ENCODE measurements at regions not wholly inside any gene's neighbourhood (a gene's known extent, or its start where the extent isn't known, plus 50 kb on each side); places are given as distances from the start of the nearest gene placed in this dataset.

DNA sequence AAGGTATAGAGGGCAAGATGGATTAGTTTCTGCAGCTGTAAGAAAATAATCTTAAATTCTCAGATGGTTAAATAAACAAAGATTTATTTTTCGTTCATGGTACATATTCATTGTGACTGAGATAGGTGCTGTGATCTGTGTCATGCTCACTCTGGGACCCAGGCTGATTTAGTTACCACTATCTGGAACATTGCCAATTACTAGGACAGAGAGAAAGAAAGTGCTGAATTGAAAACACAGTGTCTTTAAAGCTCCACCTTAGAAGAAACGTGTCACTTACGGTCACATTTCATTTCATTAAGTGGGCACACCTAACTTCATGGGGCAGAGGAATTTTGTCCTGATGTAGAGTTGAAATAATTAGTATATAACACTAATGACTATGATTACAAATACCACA is 430.0 kb downstream of the CCDC91 start:
- TF ChIP-seq, protein P1, sequence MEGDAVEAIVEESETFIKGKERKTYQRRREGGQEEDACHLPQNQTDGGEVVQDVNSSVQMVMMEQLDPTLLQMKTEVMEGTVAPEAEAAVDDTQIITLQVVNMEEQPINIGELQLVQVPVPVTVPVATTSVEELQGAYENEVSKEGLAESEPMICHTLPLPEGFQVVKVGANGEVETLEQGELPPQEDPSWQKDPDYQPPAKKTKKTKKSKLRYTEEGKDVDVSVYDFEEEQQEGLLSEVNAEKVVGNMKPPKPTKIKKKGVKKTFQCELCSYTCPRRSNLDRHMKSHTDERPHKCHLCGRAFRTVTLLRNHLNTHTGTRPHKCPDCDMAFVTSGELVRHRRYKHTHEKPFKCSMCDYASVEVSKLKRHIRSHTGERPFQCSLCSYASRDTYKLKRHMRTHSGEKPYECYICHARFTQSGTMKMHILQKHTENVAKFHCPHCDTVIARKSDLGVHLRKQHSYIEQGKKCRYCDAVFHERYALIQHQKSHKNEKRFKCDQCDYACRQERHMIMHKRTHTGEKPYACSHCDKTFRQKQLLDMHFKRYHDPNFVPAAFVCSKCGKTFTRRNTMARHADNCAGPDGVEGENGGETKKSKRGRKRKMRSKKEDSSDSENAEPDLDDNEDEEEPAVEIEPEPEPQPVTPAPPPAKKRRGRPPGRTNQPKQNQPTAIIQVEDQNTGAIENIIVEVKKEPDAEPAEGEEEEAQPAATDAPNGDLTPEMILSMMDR (IDR thresholded peaks at IDR 0.05 in 8 of 11, conservative IDR thresholded peaks at IDR 0.05 in 3 of 11): no peak
- no peak for TF ChIP-seq POLR2A (IDR thresholded peaks at IDR 0.05)
- no peak for TF ChIP-seq POLR2AphosphoS5 (IDR thresholded peaks at IDR 0.05)

Measured in spleen (tissue), 7 donors.